Esophagus muscularis mucosa (tissue), 4 donors: ENCODE measurements at regions not wholly inside any gene's neighbourhood (a gene's known extent, or its start where the extent isn't known, plus 50 kb on each side); places are given as distances from the start of the nearest gene placed in this dataset.

Experiments used
- DNase-seq: peaks from one replicate; pipeline ENCODE4 v3.0.0-alpha.2; 2017; ENCODE audit errors: extremely low spot score
- H3K27ac ChIP-seq, 4 donors: fragments of 200-600 bp; sonication (generic); replicated peaks in 1 of 4; 1 replicate in 3 of 4; 2 replicates in 1 of 4; pipeline ENCODE4 v1.5.1; 2016 to 2019; ENCODE audit warnings: mild to moderate bottlenecking in 1 of 4
- H3K27me3 ChIP-seq, 4 donors: fragments of 200-600 bp; sonication (generic); one replicate each; pipeline versions ENCODE4 v1.5.1 to v1.6.0; 2016 to 2019
- H3K36me3 ChIP-seq, 4 donors: fragments of 200-600 bp; sonication (generic); one replicate each; pipeline ENCODE4 v1.5.1; 2016 to 2019
- H3K4me1 ChIP-seq, 4 donors: fragments of 200-600 bp; sonication (generic); one replicate each; pipeline ENCODE4 v1.5.1; 2016 to 2019
- H3K4me3 ChIP-seq, 4 donors: fragments of 200-600 bp; sonication (generic); 1 replicate in 2 of 4; 2 replicates in 2 of 4; pipeline ENCODE4 v1.5.1; 2016 to 2019; ENCODE audit warnings: mild to moderate bottlenecking in 4 of 4, moderate library complexity in 1 of 4
- H3K9me3 ChIP-seq, 4 donors: fragments of 200-600 bp; sonication (generic); 1 replicate in 3 of 4; 2 replicates in 1 of 4; pipeline ENCODE4 v1.5.1; 2016 to 2019
- EP300 ChIP-seq: sonication (generic); formaldehyde crosslinking; IDR thresholded peaks from one replicate; pipeline ENCODE4 v1.6.1; 2017; ENCODE audit warnings: antibody characterized with exemption
- POLR2A ChIP-seq: fragments of 450-650 bp; IDR thresholded peaks from one replicate; pipeline ENCODE4 v1.6.1; 2017; ENCODE audit warnings: antibody characterized with exemption, moderate library complexity, mild to moderate bottlenecking, low read depth
- POLR2AphosphoS5 ChIP-seq, 2 donors: sonication (generic); formaldehyde crosslinking; IDR thresholded peaks; one replicate each; pipeline ENCODE4 v1.6.1; 2017; ENCODE audit warnings: antibody characterized with exemption in 2 of 2
- WGBS: methylation state at CpG from one replicate; pipeline ENCODE4 v1.1.5; 2018; 5-methylcytosine and 5-hydroxymethylcytosine counted together
- intact Hi-C: fragments of 100-400 bp; cut with DNase I; formaldehyde crosslinking; loops from one replicate; pipeline ENCODE4 v1.15.1; 2023
- TF ChIP-seq, protein P1 (sequence below), 3 experiments: fragments of 200-600 bp in 2 of 3; fragments of 450-650 bp in 1 of 3; sonication (generic) in 2 of 3; IDR thresholded peaks; one replicate each; pipeline ENCODE4 v1.5.1; 2017 to 2019; ENCODE audit warnings: antibody characterized with exemption in 3 of 3, mild to moderate bottlenecking in 2 of 3, moderate library complexity in 1 of 3

DNA sequence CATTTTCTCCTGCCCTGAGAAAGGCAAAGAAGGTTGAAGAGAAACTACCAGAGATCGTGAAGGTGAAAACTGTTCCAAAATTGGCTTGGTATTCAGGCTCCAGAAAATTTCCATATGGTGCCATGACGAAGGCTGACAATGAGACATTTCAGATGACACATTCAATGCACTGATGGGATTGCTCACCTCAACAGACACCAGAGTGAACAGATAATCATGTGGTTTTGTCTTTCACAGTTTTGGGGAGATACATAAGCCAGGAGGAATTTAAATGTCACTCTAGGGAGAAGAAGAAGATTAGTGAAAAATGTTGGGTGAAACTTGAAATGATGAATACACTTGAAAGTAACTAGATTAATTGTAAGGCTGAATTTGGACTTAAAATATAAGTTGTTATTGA is 339.7 kb upstream of the EPHA3 start:
- Histone ChIP-seq H3K4me1 (no peaks in the 10 kb centered on the region), H3K4me3 (no peak overlapping the region), H3K9me3 (peaks cover 0 to 14% (median 2%) of the 10 kb centered on the region in 4 donors), H3K36me3 (no peaks in the 10 kb centered on the region), H3K27me3 (no peaks in the 10 kb centered on the region), H3K27ac (no peak overlapping the region)
- intact Hi-C loops, result no loop called here
- WGBS, result 82% methylated on average over 2 of the region's 2 CpGs
- no peak for DNase-seq
- TF ChIP-seq POLR2AphosphoS5 (IDR thresholded peaks at IDR 0.05) (no peak), EP300 (no peak), POLR2A (no peak)
- TF ChIP-seq, protein P1, sequence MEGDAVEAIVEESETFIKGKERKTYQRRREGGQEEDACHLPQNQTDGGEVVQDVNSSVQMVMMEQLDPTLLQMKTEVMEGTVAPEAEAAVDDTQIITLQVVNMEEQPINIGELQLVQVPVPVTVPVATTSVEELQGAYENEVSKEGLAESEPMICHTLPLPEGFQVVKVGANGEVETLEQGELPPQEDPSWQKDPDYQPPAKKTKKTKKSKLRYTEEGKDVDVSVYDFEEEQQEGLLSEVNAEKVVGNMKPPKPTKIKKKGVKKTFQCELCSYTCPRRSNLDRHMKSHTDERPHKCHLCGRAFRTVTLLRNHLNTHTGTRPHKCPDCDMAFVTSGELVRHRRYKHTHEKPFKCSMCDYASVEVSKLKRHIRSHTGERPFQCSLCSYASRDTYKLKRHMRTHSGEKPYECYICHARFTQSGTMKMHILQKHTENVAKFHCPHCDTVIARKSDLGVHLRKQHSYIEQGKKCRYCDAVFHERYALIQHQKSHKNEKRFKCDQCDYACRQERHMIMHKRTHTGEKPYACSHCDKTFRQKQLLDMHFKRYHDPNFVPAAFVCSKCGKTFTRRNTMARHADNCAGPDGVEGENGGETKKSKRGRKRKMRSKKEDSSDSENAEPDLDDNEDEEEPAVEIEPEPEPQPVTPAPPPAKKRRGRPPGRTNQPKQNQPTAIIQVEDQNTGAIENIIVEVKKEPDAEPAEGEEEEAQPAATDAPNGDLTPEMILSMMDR (IDR thresholded peaks at IDR 0.05), result no peak

DNA sequence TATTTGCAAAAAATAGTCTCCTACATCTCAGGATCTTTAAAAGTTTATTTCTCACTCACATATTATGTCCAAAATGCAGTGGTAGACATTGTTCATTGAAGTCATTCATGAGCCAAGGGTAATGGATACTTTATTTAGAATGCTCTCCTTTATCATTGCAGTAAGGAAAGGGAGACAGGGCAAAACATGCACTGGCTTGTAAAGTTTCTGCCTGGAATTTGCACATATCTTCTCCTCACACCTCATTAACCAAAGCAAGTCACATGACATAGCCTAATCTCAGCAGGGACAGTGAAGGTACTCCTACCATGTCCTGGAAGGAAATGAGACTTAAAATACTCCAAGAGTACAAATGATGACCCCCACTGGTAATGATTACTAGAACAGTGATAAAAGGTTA is 333.7 kb upstream of the EPHA3 start:
- H3K27ac ChIP-seq, result no peak overlapping the region
- intact Hi-C loops, result no loop called here
- TF ChIP-seq, protein P1 (IDR thresholded peaks at IDR 0.05), result no peak
- no peak for TF ChIP-seq POLR2A
- no peak for TF ChIP-seq POLR2AphosphoS5 (IDR thresholded peaks at IDR 0.05)
- no peak for TF ChIP-seq EP300

DNA sequence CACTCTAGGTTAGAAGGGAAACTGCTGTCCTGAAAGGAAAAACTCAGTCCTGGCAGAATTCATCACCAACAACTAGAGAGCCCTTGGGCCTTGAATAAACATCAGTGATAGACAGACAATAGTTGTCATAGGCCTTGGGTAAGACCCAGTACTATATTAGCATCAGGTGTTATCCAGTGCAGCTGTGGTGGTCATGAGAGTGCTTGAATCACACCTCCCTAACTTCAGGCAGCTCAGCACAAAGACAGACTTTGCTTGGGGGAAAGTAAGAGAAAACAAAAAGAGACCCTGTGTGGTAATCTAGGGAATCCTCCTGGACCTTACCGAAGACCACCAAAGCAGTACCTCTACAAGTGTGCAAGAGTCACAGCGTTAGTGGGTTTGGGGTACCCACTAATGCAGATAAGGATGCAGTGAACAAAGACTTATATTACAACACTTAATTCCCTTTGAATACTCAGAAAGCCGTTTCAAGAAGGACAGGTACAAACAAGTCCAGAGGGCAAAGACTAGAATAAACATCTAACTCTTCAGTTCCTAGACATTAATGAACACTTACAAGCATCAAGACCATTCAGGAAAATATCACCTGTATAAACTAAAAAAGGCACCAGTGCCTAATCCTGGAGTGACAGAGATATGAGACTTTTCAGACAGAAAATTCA is 332.3 kb upstream of the EPHA3 start:
- no peak overlapping the region for H3K27ac ChIP-seq
- no peak overlapping the region for H3K4me3 ChIP-seq
- TF ChIP-seq EP300 (no peak), POLR2AphosphoS5 (IDR thresholded peaks at IDR 0.05) (no peak), POLR2A (no peak)
- TF ChIP-seq, protein P1 (IDR thresholded peaks at IDR 0.05), result no peak
- H3K36me3 ChIP-seq, result no peaks in the 10 kb centered on the region
- WGBS, result 81% methylated on average over 3 of the region's 3 CpGs
- intact Hi-C loops, result no loop called here
- DNase-seq, result no peak
- H3K9me3 ChIP-seq, result no peaks in the 10 kb centered on the region
- H3K4me1 ChIP-seq, result no peaks in the 10 kb centered on the region
- H3K27me3 ChIP-seq, result no peaks in the 10 kb centered on the region

More for the DNA sequence above, 333.7 kb upstream of the EPHA3 start:
- H3K4me3 ChIP-seq, result no peak overlapping the region
- no peaks in the 10 kb centered on the region for H3K27me3 ChIP-seq
- H3K36me3 ChIP-seq, result no peaks in the 10 kb centered on the region
- DNase-seq, result no peak
- H3K4me1 ChIP-seq, result no peaks in the 10 kb centered on the region
- no peaks in the 10 kb centered on the region for H3K9me3 ChIP-seq

DNA sequence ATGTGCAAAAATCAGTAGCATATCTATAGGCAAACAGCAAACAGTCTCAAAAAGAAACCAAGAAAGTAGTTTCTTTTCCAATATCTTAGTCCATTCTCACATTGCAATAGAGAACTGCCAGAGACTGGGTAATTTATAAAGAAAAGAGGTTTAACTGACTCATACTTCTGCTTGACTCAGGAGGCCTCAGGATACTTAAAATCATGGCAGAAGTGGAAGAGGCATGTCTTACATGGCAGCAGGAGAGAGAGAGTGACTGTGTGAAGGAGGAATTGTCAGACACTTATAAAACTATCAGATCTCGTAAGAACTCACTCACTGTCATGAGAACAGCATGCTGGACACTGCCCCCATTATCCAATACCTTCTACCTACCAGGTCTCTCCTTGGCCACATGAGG is 327.9 kb upstream of the EPHA3 start:
- no peaks in the 10 kb centered on the region for H3K36me3 ChIP-seq
- TF ChIP-seq EP300, result no peak
- TF ChIP-seq, protein P1 (IDR thresholded peaks at IDR 0.05), result no peak
- TF ChIP-seq POLR2AphosphoS5 (IDR thresholded peaks at IDR 0.05), result no peak
- no peak for TF ChIP-seq POLR2A
- 68% methylated on average over 1 of the region's 1 CpG for WGBS
- H3K27ac ChIP-seq, result no peak overlapping the region
- no peaks in the 10 kb centered on the region for H3K9me3 ChIP-seq
- no peak overlapping the region for H3K4me3 ChIP-seq
- intact Hi-C loops, result no loop called here
- DNase-seq, result no peak
- no peaks in the 10 kb centered on the region for H3K4me1 ChIP-seq
- H3K27me3 ChIP-seq, result no peaks in the 10 kb centered on the region

DNA sequence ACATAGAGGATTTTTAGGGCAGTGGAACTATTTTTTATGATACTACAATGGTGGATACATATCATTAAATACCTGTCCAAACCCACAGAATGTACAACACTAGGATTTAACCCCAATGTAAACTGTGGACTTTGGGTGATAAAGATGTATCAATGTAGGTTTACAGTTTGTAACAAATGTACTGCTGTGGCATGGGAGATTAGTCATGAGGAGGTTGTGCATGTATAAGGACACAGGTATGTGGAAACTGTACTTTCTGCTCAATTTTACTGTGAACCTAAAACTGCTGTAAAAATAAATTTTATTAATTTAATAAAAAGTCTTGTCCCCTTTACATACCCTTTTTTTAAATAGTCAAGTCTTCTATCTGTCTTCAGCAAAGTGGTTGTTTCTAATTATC is 322.5 kb upstream of the EPHA3 start:
- Histone ChIP-seq H3K27ac (no peak overlapping the region), H3K36me3 (no peaks in the 10 kb centered on the region), H3K27me3 (no peaks in the 10 kb centered on the region), H3K4me3 (no peak overlapping the region), H3K4me1 (no peaks in the 10 kb centered on the region), H3K9me3 (no peaks in the 10 kb centered on the region)
- TF ChIP-seq, protein P1 (IDR thresholded peaks at IDR 0.05), result no peak
- intact Hi-C loops, result no loop called here
- DNase-seq, result no peak
